Neuronal stem cell (in vitro differentiated cells): ENCODE measurements at regions not wholly inside any gene's neighbourhood (a gene's known extent, or its start where the extent isn't known, plus 50 kb on each side); places are given as distances from the start of the nearest gene placed in this dataset.

Source experiments
- DNase-seq: peaks from one replicate; pipeline ENCODE4 v3.0.0-alpha.2; 2013; ENCODE audit warnings: low spot score
- H2AFZ ChIP-seq: one replicate; pipeline ENCODE4 v1.6.1; 2013; ENCODE audit warnings: mild to moderate bottlenecking, low read length, inconsistent platforms
- H2AK5ac ChIP-seq: 2 replicates; pipeline ENCODE4 v1.6.1; 2013; ENCODE audit warnings: low read depth, mild to moderate bottlenecking, inconsistent platforms, low read length, moderate library complexity, mixed read lengths
- H2BK120ac ChIP-seq: 2 replicates; pipeline ENCODE4 v1.6.1; 2013; ENCODE audit warnings: low read depth, mild to moderate bottlenecking, inconsistent platforms, low read length, moderate library complexity, mixed read lengths
- H2BK12ac ChIP-seq: one replicate; pipeline ENCODE4 v1.6.1; 2013; ENCODE audit warnings: low read length, inconsistent platforms
- H2BK15ac ChIP-seq: 2 replicates; pipeline ENCODE4 v1.6.1; 2013; ENCODE audit warnings: mild to moderate bottlenecking, low read length, inconsistent platforms, mixed read lengths
- H2BK5ac ChIP-seq: one replicate; pipeline ENCODE4 v1.6.1; 2013; ENCODE audit warnings: inconsistent platforms, mild to moderate bottlenecking, low read length, moderate library complexity
- H3K14ac ChIP-seq: one replicate; pipeline ENCODE4 v1.6.1; 2013; ENCODE audit warnings: low read length, inconsistent platforms
- H3K18ac ChIP-seq: 2 replicates; pipeline ENCODE4 v1.6.1; 2013; ENCODE audit warnings: low read length, inconsistent platforms
- H3K23ac ChIP-seq: 2 replicates; pipeline ENCODE4 v1.6.1; 2013; ENCODE audit warnings: low read depth, mild to moderate bottlenecking, mixed read lengths, low read length, inconsistent platforms; ENCODE audit not compliant: poor library complexity
- H3K27ac ChIP-seq: replicated peaks from 3 replicates; pipeline ENCODE4 v1.5.1; 2013; ENCODE audit warnings: low read length, inconsistent platforms
- H3K27me3 ChIP-seq, 3 experiments: 2 replicates each; pipeline ENCODE4 v1.6.1; 2013; ENCODE audit warnings: low read length in 3 of 3, mild to moderate bottlenecking in 2 of 3, inconsistent platforms in 1 of 3, low read depth in 1 of 3, mixed read lengths in 1 of 3, moderate library complexity in 1 of 3; ENCODE audit not compliant: control insufficient read depth in 3 of 3, insufficient read depth in 3 of 3
- H3K36me3 ChIP-seq, 2 donors: replicated peaks in 1 of 2; 2 replicates each; pipeline ENCODE4 v1.6.1; 2013; ENCODE audit warnings: low read length in 2 of 2; ENCODE audit not compliant: control insufficient read depth in 2 of 2, insufficient read depth in 2 of 2
- H3K4ac ChIP-seq: 2 replicates; pipeline ENCODE4 v1.6.1; 2013; ENCODE audit warnings: inconsistent platforms, mild to moderate bottlenecking, low read length, moderate library complexity
- H3K4me1 ChIP-seq, 2 donors: 1 replicate in 1 of 2; 2 replicates in 1 of 2; pipeline ENCODE4 v1.6.1; 2013; ENCODE audit warnings: low read length in 2 of 2, low read depth in 1 of 2; ENCODE audit not compliant: control insufficient read depth in 2 of 2, insufficient read depth in 1 of 2
- H3K4me2 ChIP-seq: one replicate; pipeline ENCODE4 v1.6.1; 2013; ENCODE audit warnings: mild to moderate bottlenecking, low read length, inconsistent platforms; ENCODE audit not compliant: insufficient read depth, poor library complexity, severe bottlenecking
- H3K4me3 ChIP-seq, 2 donors: 2 replicates each; pipeline ENCODE4 v1.5.1; 2013; ENCODE audit warnings: low read length in 2 of 2, mild to moderate bottlenecking in 2 of 2, inconsistent platforms in 1 of 2, moderate library complexity in 1 of 2
- H3K79me1 ChIP-seq: one replicate; pipeline ENCODE4 v1.6.1; 2013; ENCODE audit warnings: low read depth, mild to moderate bottlenecking, inconsistent platforms, low read length, moderate library complexity
- H3K9ac ChIP-seq: one replicate; pipeline ENCODE4 v1.6.1; 2013; ENCODE audit warnings: mild to moderate bottlenecking, low read depth, low read length, inconsistent platforms; ENCODE audit not compliant: poor library complexity
- H3K9me3 ChIP-seq, 2 donors: replicated peaks in 1 of 2; 2 replicates each; pipeline versions ENCODE3 to v1.6.1; 2013; ENCODE audit warnings: low read length in 2 of 2, mild to moderate bottlenecking in 2 of 2, inconsistent platforms in 1 of 2, low read depth in 1 of 2, mixed read lengths in 1 of 2, moderate library complexity in 1 of 2; ENCODE audit not compliant: control insufficient read depth in 2 of 2, insufficient read depth in 1 of 2
- H4K8ac ChIP-seq: one replicate; pipeline ENCODE4 v1.6.1; 2013; ENCODE audit warnings: low read depth, mild to moderate bottlenecking, inconsistent platforms, low read length, moderate library complexity
- H4K91ac ChIP-seq: one replicate; pipeline ENCODE4 v1.6.1; 2013; ENCODE audit warnings: low read length, low read depth, mild to moderate bottlenecking, inconsistent platforms; ENCODE audit not compliant: poor library complexity
- WGBS, 2 donors: extraction: QIAGEN DNeasy Blood & Tissue Kit; methylation state at CpG; one replicate each; pipeline ENCODE4 v1.1.7; 2013; ENCODE audit warnings: missing lambda C conversion rate in 2 of 2, mixed read lengths in 1 of 2; ENCODE audit not compliant: insufficient read length in 2 of 2, insufficient replicate concordance in 1 of 2; ENCODE audit errors: extremely low coverage in 2 of 2; 5-methylcytosine and 5-hydroxymethylcytosine counted together

DNA sequence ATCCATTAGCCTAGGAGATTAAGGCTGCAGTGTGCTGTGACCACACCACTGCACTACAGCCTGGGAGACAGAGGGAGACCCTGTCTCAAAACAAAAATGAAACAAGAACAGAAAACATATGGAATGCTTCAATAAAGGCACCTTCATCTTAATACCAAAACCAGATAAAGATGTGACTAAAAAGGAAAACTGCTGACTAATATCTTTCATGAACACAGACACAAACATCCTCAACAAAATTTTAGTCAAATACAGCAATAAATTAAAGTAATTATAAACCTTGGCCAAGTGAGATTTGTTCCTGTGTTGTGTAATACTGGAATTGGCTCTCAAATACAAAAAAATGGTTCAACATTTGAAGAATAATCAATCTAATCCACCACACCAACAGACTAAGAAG, 103.5 kb downstream of the PRR20E start:
- Histone ChIP-seq H3K14ac (no peak overlapping the region), H2BK5ac (no peak overlapping the region), H2BK120ac (no peak overlapping the region), H3K27ac (no peak overlapping the region), H3K4me1 (no peaks in the 10 kb centered on the region), H3K9me3 (peaks cover 0 to 3% of the 10 kb centered on the region in 2 donors), H4K8ac (no peak overlapping the region), H3K27me3 (no peaks in the 10 kb centered on the region), H3K4ac (no peak overlapping the region), H3K4me2 (no peak overlapping the region), H3K18ac (no peak overlapping the region), H3K9ac (no peak overlapping the region), H3K4me3 (no peak overlapping the region), H2AFZ (no peak overlapping the region), H3K36me3 (no peaks in the 10 kb centered on the region), H2BK12ac (no peak overlapping the region), H3K79me1 (no peaks in the 10 kb centered on the region), H3K23ac (no peak overlapping the region), H2BK15ac (no peak overlapping the region), H2AK5ac (no peak overlapping the region), H4K91ac (no peak overlapping the region)
- no peak for DNase-seq

DNA sequence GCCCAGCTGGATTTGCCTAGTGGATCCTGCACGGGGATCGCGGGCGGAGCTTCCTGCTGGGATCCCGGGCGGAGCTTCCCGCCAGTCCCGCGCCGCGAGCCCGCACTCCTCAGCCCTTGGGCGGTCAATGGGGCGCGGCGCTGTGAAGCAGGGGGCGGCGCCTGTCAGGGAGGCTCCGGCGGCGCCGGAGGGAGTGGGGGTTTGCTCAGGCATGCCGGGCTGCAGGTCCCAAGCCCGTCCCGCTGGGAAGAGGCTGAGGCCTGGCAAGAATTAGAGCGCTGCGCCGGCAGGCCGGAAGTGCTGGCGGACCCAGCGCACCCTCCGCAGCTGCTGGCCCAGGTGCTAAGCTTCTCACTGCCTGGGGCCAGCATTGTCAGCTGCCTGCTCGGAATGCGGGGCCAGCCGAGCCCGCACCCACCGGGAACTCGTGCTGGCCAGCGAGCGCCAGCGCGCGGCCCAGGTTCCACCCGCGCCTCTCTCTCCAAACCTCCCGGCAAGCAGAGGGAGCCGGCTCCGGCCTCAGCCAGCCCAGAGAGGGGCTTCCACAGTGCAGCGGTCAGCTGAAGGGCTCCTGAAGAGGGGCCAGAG, 119.6 kb downstream of the PRR20E start:
- Histone ChIP-seq H4K8ac (no peak overlapping the region), H3K9ac (no peak overlapping the region), H3K36me3 (no peaks in the 10 kb centered on the region), H4K91ac (no peak overlapping the region), H2BK120ac (no peak overlapping the region), H3K4me3 (peak overlapping the region in 1 of 2 donors; percentile 44), H3K14ac (no peak overlapping the region), H2AFZ (peak overlapping the region; percentile 76), H3K23ac (no peak overlapping the region), H3K18ac (no peak overlapping the region), H3K4me1 (no peaks in the 10 kb centered on the region), H3K79me1 (no peaks in the 10 kb centered on the region), H3K9me3 (no peaks in the 10 kb centered on the region), H2AK5ac (no peak overlapping the region), H3K4ac (no peak overlapping the region), H3K27ac (no peak overlapping the region), H3K27me3 (no peaks in the 10 kb centered on the region), H2BK12ac (no peak overlapping the region), H2BK15ac (no peak overlapping the region), H2BK5ac (no peak overlapping the region), H3K4me2 (no peak overlapping the region)
- no CpG with 5 or more reads among the region's 49 CpGs for WGBS, 2 donors
- DNase-seq = no peak

DNA sequence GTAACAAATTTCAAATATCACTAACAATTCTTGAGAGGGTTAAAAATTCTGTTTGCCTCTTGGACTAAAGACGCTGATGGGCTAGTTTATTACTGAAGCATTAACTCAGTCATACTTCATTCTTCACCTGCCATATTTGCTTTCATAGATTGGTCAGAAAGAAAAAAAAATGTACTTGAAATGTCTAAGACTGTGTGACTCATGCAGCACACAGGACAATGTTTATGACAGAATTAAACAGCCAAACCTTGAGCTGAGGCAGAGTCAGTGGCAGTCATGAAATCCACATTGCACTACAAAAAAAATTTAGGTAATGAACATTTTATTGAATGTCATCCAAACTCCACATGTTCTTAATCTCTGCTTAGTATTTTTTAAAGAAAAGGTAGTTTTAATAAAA, 135.6 kb downstream of the PRR20E start:
- Histone ChIP-seq H4K91ac (no peak overlapping the region), H3K18ac (no peak overlapping the region), H2AK5ac (no peak overlapping the region), H3K4me3 (no peak overlapping the region), H2AFZ (no peak overlapping the region), H3K36me3 (no peaks in the 10 kb centered on the region), H3K79me1 (no peaks in the 10 kb centered on the region), H2BK12ac (no peak overlapping the region), H2BK120ac (no peak overlapping the region), H3K4me1 (no peaks in the 10 kb centered on the region), H4K8ac (no peak overlapping the region), H3K4me2 (no peak overlapping the region), H3K9me3 (no peaks in the 10 kb centered on the region), H2BK5ac (no peak overlapping the region), H3K27me3 (no peaks in the 10 kb centered on the region), H3K27ac (no peak overlapping the region), H3K23ac (no peak overlapping the region), H2BK15ac (no peak overlapping the region), H3K9ac (no peak overlapping the region), H3K4ac (no peak overlapping the region), H3K14ac (no peak overlapping the region)
- WGBS, 2 donors = no CpG with 5 or more reads among the region's 1 CpG
- DNase-seq = no peak

DNA sequence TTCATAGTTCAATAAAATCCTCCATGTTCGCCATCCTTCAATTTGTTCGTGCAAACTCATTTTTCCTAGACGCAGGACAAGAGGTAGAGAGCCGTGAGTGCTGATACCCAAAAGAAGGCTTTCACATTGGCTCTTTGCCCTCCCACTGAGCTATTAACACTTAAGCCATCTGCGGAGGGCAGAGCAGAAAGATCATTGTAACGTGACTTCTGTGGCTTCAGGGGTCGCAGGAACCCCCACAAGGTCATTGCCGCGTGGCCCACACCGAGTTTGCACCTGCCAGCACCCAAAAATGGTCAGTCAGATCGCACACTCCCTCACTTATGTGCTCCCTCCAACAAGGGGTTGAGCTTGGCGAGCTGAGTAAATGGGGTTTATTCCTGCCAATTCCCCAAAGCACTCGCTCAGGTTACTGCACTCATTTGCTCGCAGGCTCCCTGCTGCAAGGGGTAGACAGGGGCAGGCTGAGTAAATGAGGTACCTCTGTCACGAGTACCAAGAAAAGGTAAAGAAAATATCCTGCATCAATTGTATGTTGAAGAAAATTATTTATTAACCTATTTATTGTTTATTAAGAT, 144.1 kb downstream of the PRR20E start:
- Histone ChIP-seq H3K36me3 (no peaks in the 10 kb centered on the region), H3K79me1 (no peaks in the 10 kb centered on the region), H2BK12ac (no peak overlapping the region), H2AK5ac (no peak overlapping the region), H3K4me3 (peak overlapping the region in 1 of 2 donors; percentile 67), H2BK120ac (no peak overlapping the region), H3K23ac (no peak overlapping the region), H3K4me1 (peaks cover 0 to 9% of the 10 kb centered on the region in 2 donors), H3K14ac (no peak overlapping the region), H3K27ac (no peak overlapping the region), H3K4me2 (peak overlapping the region; percentile 51), H4K8ac (no peak overlapping the region), H3K9me3 (no peaks in the 10 kb centered on the region), H3K18ac (no peak overlapping the region), H2BK5ac (no peak overlapping the region), H3K9ac (no peak overlapping the region), H4K91ac (no peak overlapping the region), H3K27me3 (no peaks in the 10 kb centered on the region), H2BK15ac (no peak overlapping the region), H3K4ac (no peak overlapping the region), H2AFZ (peak overlapping the region; percentile 50)
- DNase-seq = peak; percentile 21
- no CpG with 5 or more reads among the region's 15 CpGs for WGBS, 2 donors
